SK-N-SH treated with all-trans-retinoic acid at 6 μM for 48 hours (cell line): ENCODE measurements at regions not wholly inside any gene's neighbourhood (a gene's known extent, or its start where the extent isn't known, plus 50 kb on each side); places are given as distances from the start of the nearest gene placed in this dataset.

Source experiments
- ARNTL ChIP-seq: fragments of 450-650 bp; formaldehyde crosslinking; IDR thresholded peaks from 2 replicates; pipeline ENCODE4 v1.5.0; 2020; ENCODE audit warnings: low read depth, mild to moderate bottlenecking, moderate library complexity, borderline replicate concordance
- ESRRG ChIP-seq: fragments of 250-450 bp; sonication (Bioruptor Pico); IDR thresholded peaks from 2 replicates; pipeline ENCODE4 v1.6.1; 2021; ENCODE audit warnings: mild to moderate bottlenecking
- OSR1 ChIP-seq: fragments of 250-450 bp; sonication (Bioruptor Pico); IDR thresholded peaks from 2 replicates; pipeline ENCODE4 v1.8.0; 2022; ENCODE audit warnings: moderate library complexity, mild to moderate bottlenecking, inconsistent platforms
- PATZ1 ChIP-seq: fragments of 250-450 bp; sonication (Bioruptor Pico); IDR thresholded peaks from 2 replicates; pipeline ENCODE4 v1.8.0; 2020; ENCODE audit warnings: mild to moderate bottlenecking, moderate library complexity, borderline replicate concordance
- PPARA ChIP-seq: fragments of 250-450 bp; sonication (Bioruptor Pico); IDR thresholded peaks from 2 replicates; pipeline ENCODE4 v1.5.0; 2020; ENCODE audit warnings: mild to moderate bottlenecking, borderline replicate concordance
- RARB ChIP-seq: fragments of 250-450 bp; sonication (Bioruptor Pico); IDR thresholded peaks from 2 replicates; pipeline ENCODE4 v1.8.0; 2021; ENCODE audit warnings: mild to moderate bottlenecking, moderate library complexity
- SNAI2 ChIP-seq: fragments of 250-450 bp; sonication (Bioruptor Pico); IDR thresholded peaks from 2 replicates; pipeline ENCODE4 v1.5.0; 2020; ENCODE audit warnings: mild to moderate bottlenecking, moderate library complexity
- TOX ChIP-seq: fragments of 250-450 bp; sonication (Bioruptor Pico); IDR thresholded peaks from 2 replicates; pipeline ENCODE4 v1.8.0; 2021; ENCODE audit warnings: mild to moderate bottlenecking, moderate library complexity, borderline replicate concordance
- ZFP30 ChIP-seq: fragments of 450-650 bp; formaldehyde crosslinking; IDR thresholded peaks from 2 replicates; pipeline ENCODE4 v1.5.0; 2022; ENCODE audit warnings: mild to moderate bottlenecking, moderate library complexity
- ZNF565 ChIP-seq: fragments of 450-650 bp; formaldehyde crosslinking; conservative IDR thresholded peaks from 2 replicates; pipeline ENCODE4 v1.5.0; 2020; ENCODE audit warnings: low read depth, mild to moderate bottlenecking, moderate library complexity
- TF ChIP-seq, protein P1 (sequence below): fragments of 250-450 bp; sonication (Bioruptor Pico); IDR thresholded peaks from 2 replicates; pipeline ENCODE4 v1.5.1; 2020; ENCODE audit warnings: low read depth, mild to moderate bottlenecking, moderate library complexity

GRCh38 chr5:54902791-54903473 is 82.5 kb downstream of the ESM1 start:
- TF ChIP-seq ARNTL (no peak), SNAI2 (CRISPR knock-in tag) (no peak), ESRRG (CRISPR knock-in tag) (no peak), TOX (CRISPR knock-in tag) (no peak), ZFP30 (no peak), PPARA (no peak), RARB (CRISPR knock-in tag) (no peak), ZNF565 (CRISPR knock-in tag) (no peak), OSR1 (CRISPR knock-in tag) (no peak), PATZ1 (CRISPR knock-in tag) (no peak)
- TF ChIP-seq, protein P1, sequence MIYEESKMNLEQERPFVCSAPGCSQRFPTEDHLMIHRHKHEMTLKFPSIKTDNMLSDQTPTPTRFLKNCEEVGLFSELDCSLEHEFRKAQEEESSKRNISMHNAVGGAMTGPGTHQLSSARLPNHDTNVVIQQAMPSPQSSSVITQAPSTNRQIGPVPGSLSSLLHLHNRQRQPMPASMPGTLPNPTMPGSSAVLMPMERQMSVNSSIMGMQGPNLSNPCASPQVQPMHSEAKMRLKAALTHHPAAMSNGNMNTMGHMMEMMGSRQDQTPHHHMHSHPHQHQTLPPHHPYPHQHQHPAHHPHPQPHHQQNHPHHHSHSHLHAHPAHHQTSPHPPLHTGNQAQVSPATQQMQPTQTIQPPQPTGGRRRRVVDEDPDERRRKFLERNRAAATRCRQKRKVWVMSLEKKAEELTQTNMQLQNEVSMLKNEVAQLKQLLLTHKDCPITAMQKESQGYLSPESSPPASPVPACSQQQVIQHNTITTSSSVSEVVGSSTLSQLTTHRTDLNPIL: no peak
